H1 (cell line): ENCODE measurements at regions not wholly inside any gene's neighbourhood (a gene's known extent, or its start where the extent isn't known, plus 50 kb on each side); places are given as distances from the start of the nearest gene placed in this dataset.

Experiments
- CTCF ChIA-PET: fragments of 300-600 bp; sonication (Branson Sonifier 250); formaldehyde crosslinking; loops from one replicate; lab custom pipeline; 2021; ENCODE audit not compliant: partially characterized antibody; lab: Charles Lee
- POLR2A ChIA-PET: fragments of 300-600 bp; sonication (Branson Sonifier 250); formaldehyde crosslinking; loops from one replicate; lab custom pipeline; 2021; ENCODE audit warnings: inconsistent platforms; ENCODE audit not compliant: partially characterized antibody; lab: Charles Lee
- DNase-seq, 2 experiments: peaks; one replicate each; pipeline versions ENCODE4 v3.0.0 to v3.0.0-alpha.2; 2010 to 2022; ENCODE audit warnings: low spot score in 2 of 2, low read depth in 1 of 2, mixed read lengths in 1 of 2
- FAIRE-seq: peaks from 2 replicates; lab custom pipeline; 2011; peaks lifted over from hg19 to GRCh38; lab: Jason Lieb, UNC
- H2AFZ ChIP-seq: 2 replicates; pipeline ENCODE4 v1.8.1; 2012; ENCODE audit warnings: low read length, inconsistent platforms
- H2AK5ac ChIP-seq: 2 replicates; pipeline ENCODE4 v1.6.1; 2013; ENCODE audit warnings: low read depth, low read length
- H2BK120ac ChIP-seq: replicated peaks from 2 replicates; pipeline ENCODE3; 2013; ENCODE audit warnings: low read depth, low read length, inconsistent platforms
- H2BK12ac ChIP-seq: 2 replicates; pipeline ENCODE4 v1.6.1; 2013; ENCODE audit warnings: low read depth, low read length
- H2BK15ac ChIP-seq: 2 replicates; pipeline ENCODE4 v1.6.1; 2013; ENCODE audit warnings: low read length
- H2BK20ac ChIP-seq: 2 replicates; pipeline ENCODE4 v1.6.1; 2013; ENCODE audit warnings: low read length
- H2BK5ac ChIP-seq: 2 replicates; pipeline ENCODE4 v1.6.1; 2013; ENCODE audit warnings: low read depth, low read length
- H3K14ac ChIP-seq: 2 replicates; pipeline ENCODE4 v1.6.1; 2013; ENCODE audit warnings: inconsistent platforms; ENCODE audit not compliant: insufficient read length
- H3K18ac ChIP-seq: 2 replicates; pipeline ENCODE4 v1.6.1; 2013; ENCODE audit warnings: low read length; ENCODE audit errors: extremely low read depth
- H3K23ac ChIP-seq: 2 replicates; pipeline ENCODE4 v1.6.1; 2013; ENCODE audit warnings: inconsistent platforms; ENCODE audit not compliant: insufficient read length
- H3K23me2 ChIP-seq: 2 replicates; pipeline ENCODE4 v1.6.1; 2013; ENCODE audit warnings: low read depth, low read length
- H3K27ac ChIP-seq: 2 replicates; pipeline ENCODE4 v1.6.1; 2011; ENCODE audit warnings: low read depth, low read length, inconsistent platforms
- H3K27me3 ChIP-seq, 4 experiments: replicated peaks in 1 of 4; 1 replicate in 1 of 4; 2 replicates in 3 of 4; pipeline versions ENCODE4 v1.6.1 to v1.8.1; 2011 to 2013; ENCODE audit warnings: low read length in 3 of 4, mild to moderate bottlenecking in 3 of 4, inconsistent platforms in 2 of 4, mixed read lengths in 2 of 4, moderate library complexity in 1 of 4; ENCODE audit not compliant: control insufficient read depth in 3 of 4, insufficient read depth in 3 of 4; ENCODE audit errors: extremely low read depth in 1 of 4
- H3K36me3 ChIP-seq, 4 experiments: 2 replicates each; pipeline versions ENCODE4 v1.6.1 to v1.8.1; 2011 to 2013; ENCODE audit warnings: mild to moderate bottlenecking in 4 of 4, low read length in 3 of 4, moderate library complexity in 2 of 4, control low read depth in 1 of 4, inconsistent platforms in 1 of 4; ENCODE audit not compliant: insufficient read depth in 4 of 4, control insufficient read depth in 2 of 4
- H3K4ac ChIP-seq: replicated peaks from 2 replicates; pipeline ENCODE3; 2013; ENCODE audit warnings: low read length, low read depth, mixed read lengths, inconsistent platforms; ENCODE audit not compliant: insufficient read length
- H3K4me1 ChIP-seq, 4 experiments: replicated peaks in 1 of 4; 1 replicate in 1 of 4; 2 replicates in 3 of 4; pipeline versions ENCODE4 v1.6.1 to v1.8.1; 2011 to 2013; ENCODE audit warnings: low read length in 3 of 4, inconsistent platforms in 2 of 4, mixed read lengths in 1 of 4; ENCODE audit not compliant: insufficient read depth in 4 of 4, control insufficient read depth in 3 of 4
- H3K4me2 ChIP-seq, 2 experiments: 2 replicates each; pipeline versions ENCODE4 v1.6.1 to v1.8.1; 2011 to 2013; ENCODE audit warnings: low read depth in 2 of 2, low read length in 2 of 2, control low read depth in 1 of 2, inconsistent platforms in 1 of 2, mild to moderate bottlenecking in 1 of 2; ENCODE audit not compliant: insufficient read depth in 1 of 2
- H3K4me3 ChIP-seq, 4 experiments: fragments of 200-600, 300-600 bp in 1 of 4; sonication (generic), shearing (Covaris generic), sonication (Bioruptor Twin) in 1 of 4; 2 replicates each; pipeline versions ENCODE4 v1.5.1 to v1.8.1; 2011 to 2016; ENCODE audit warnings: low read length in 4 of 4, low read depth in 3 of 4, control low read depth in 2 of 4, inconsistent platforms in 2 of 4, mild to moderate bottlenecking in 2 of 4, mixed read lengths in 1 of 4, moderate library complexity in 1 of 4; ENCODE audit not compliant: insufficient read depth in 2 of 4; ENCODE audit errors: extremely low read depth in 1 of 4
- H3K56ac ChIP-seq: replicated peaks from 2 replicates; pipeline ENCODE3; 2013; ENCODE audit warnings: low read depth, mild to moderate bottlenecking, mixed read lengths, low read length, inconsistent platforms; ENCODE audit not compliant: insufficient read length
- H3K79me1 ChIP-seq: 2 replicates; pipeline ENCODE4 v1.6.1; 2013; ENCODE audit warnings: low read depth, low read length, control low read depth
- H3K79me2 ChIP-seq, 2 experiments: 2 replicates each; pipeline versions ENCODE4 v1.6.1 to v1.8.1; 2012 to 2013; ENCODE audit warnings: low read length in 2 of 2, mild to moderate bottlenecking in 2 of 2, inconsistent platforms in 1 of 2; ENCODE audit not compliant: insufficient read depth in 2 of 2, control insufficient read depth in 1 of 2
- H3K9ac ChIP-seq, 4 experiments: replicated peaks in 1 of 4; 1 replicate in 1 of 4; 2 replicates in 3 of 4; pipeline versions ENCODE4 v1.6.1 to v1.8.1; 2011 to 2013; ENCODE audit warnings: low read depth in 3 of 4, low read length in 3 of 4, control low read depth in 2 of 4, mild to moderate bottlenecking in 2 of 4, moderate library complexity in 2 of 4, inconsistent platforms in 1 of 4; ENCODE audit errors: extremely low read depth in 1 of 4
- H3K9me3 ChIP-seq, 2 experiments: 2 replicates each; pipeline versions ENCODE4 v1.6.1 to v1.8.1; 2012 to 2013; ENCODE audit warnings: mild to moderate bottlenecking in 2 of 2, moderate library complexity in 2 of 2, control low read depth in 1 of 2, inconsistent platforms in 1 of 2, low read depth in 1 of 2, low read length in 1 of 2, mixed read lengths in 1 of 2; ENCODE audit not compliant: insufficient read depth in 2 of 2
- H4K20me1 ChIP-seq, 2 experiments: replicated peaks in 1 of 2; 2 replicates each; pipeline versions ENCODE3 to v1.8.1; 2011 to 2013; ENCODE audit warnings: inconsistent platforms in 2 of 2, low read length in 2 of 2, mild to moderate bottlenecking in 1 of 2; ENCODE audit not compliant: insufficient read depth in 2 of 2, control insufficient read depth in 1 of 2
- H4K5ac ChIP-seq: 2 replicates; pipeline ENCODE4 v1.6.1; 2013; ENCODE audit warnings: low read length, low read depth, mixed read lengths, inconsistent platforms; ENCODE audit not compliant: insufficient read length
- H4K8ac ChIP-seq: 2 replicates; pipeline ENCODE4 v1.8.0; 2013; ENCODE audit warnings: mild to moderate bottlenecking, moderate library complexity, low read length, inconsistent platforms; ENCODE audit not compliant: insufficient read depth; ENCODE audit errors: extremely low read depth
- H4K91ac ChIP-seq: replicated peaks from 2 replicates; pipeline ENCODE3; 2013; ENCODE audit warnings: low read length, mixed read lengths, inconsistent platforms; ENCODE audit not compliant: insufficient read length
- BCL11A ChIP-seq, 2 experiments: IDR thresholded peaks; one replicate each; pipeline ENCODE4 v1.6.1; 2011; ENCODE audit warnings: low read depth in 2 of 2, low read length in 2 of 2, mild to moderate bottlenecking in 2 of 2
- BRCA1 ChIP-seq: IDR thresholded peaks from 2 replicates; pipeline ENCODE4 v1.6.1; 2012; ENCODE audit warnings: low read depth, low read length, improper control_type of control experiment
- KDM4A ChIP-seq: IDR thresholded peaks from one replicate; pipeline ENCODE4 v1.7.1; 2012; ENCODE audit warnings: low read depth, mild to moderate bottlenecking, moderate library complexity, low read length, inconsistent platforms; ENCODE audit not compliant: severe bottlenecking
- KDM5A ChIP-seq: fragments of 200-600 bp; IDR thresholded peaks from 2 replicates; pipeline ENCODE4 v1.7.1; 2012; ENCODE audit warnings: mild to moderate bottlenecking, low read length, inconsistent platforms, mixed read lengths
- NRF1 ChIP-seq: IDR thresholded peaks from 2 replicates; pipeline ENCODE4 v1.6.1; 2011; ENCODE audit warnings: mild to moderate bottlenecking, low read depth, low read length, improper control_type of control experiment
- RXRA ChIP-seq: IDR thresholded peaks from 2 replicates; pipeline ENCODE4 v1.6.1; 2011; ENCODE audit warnings: low read depth, mild to moderate bottlenecking, low read length, moderate library complexity; ENCODE audit not compliant: insufficient read depth
- SIN3A ChIP-seq, 2 experiments: IDR thresholded peaks in 1 of 2; conservative IDR thresholded peaks in 1 of 2; 2 replicates each; pipeline ENCODE4 v1.6.1; 2011 to 2012; ENCODE audit warnings: low read length in 2 of 2, improper control_type of control experiment in 1 of 2, low read depth in 1 of 2, mild to moderate bottlenecking in 1 of 2
- ZNF274 ChIP-seq: IDR thresholded peaks from 2 replicates; pipeline ENCODE4 v1.7.0; 2012; ENCODE audit warnings: low read length, borderline replicate concordance; ENCODE audit errors: extremely low read depth
- WGBS, 2 experiments: shearing (Covaris generic) in 1 of 2; methylation state at CpG; one replicate each; pipeline versions ENCODE4 v1.1.6 to v1.1.7; 2013 to 2015; ENCODE audit warnings: low lambda C conversion rate in 2 of 2, mixed read lengths in 2 of 2, inconsistent platforms in 1 of 2, low coverage in 1 of 2, missing lambda C conversion rate in 1 of 2; ENCODE audit not compliant: insufficient replicate concordance in 2 of 2, insufficient coverage in 1 of 2, insufficient read length in 1 of 2; ENCODE audit errors: extremely low coverage in 1 of 2, missing lambda C conversion rate in 1 of 2; 5-methylcytosine and 5-hydroxymethylcytosine counted together

GRCh38 chr18:1774261-1774660 is 797.0 kb downstream of the METTL4 start:
- H2AK5ac ChIP-seq: no peak overlapping the region
- DNase-seq: no peak
- H3K18ac ChIP-seq: no peak overlapping the region
- no peaks in the 10 kb centered on the region for H3K79me1 ChIP-seq
- H3K79me2 ChIP-seq: no peaks in the 10 kb centered on the region
- H3K56ac ChIP-seq: no peak overlapping the region
- H2AFZ ChIP-seq: no peak overlapping the region
- CTCF ChIA-PET: no interaction called here
- H3K23me2 ChIP-seq: no peaks in the 10 kb centered on the region
- H3K4ac ChIP-seq: no peak overlapping the region
- no peak overlapping the region for H3K9ac ChIP-seq
- no peak overlapping the region for H4K8ac ChIP-seq
- H2BK20ac ChIP-seq: no peak overlapping the region
- FAIRE-seq: no peak
- 92% methylated on average over 1 of the region's 1 CpG; no CpG with 5 or more reads in 1 of the 2 experiments for WGBS, 2 experiments
- POLR2A ChIA-PET: no interaction called here
- no peak overlapping the region for H3K4me2 ChIP-seq
- no peaks in the 10 kb centered on the region for H4K20me1 ChIP-seq
- H3K4me3 ChIP-seq: no peak overlapping the region
- no peak overlapping the region for H2BK15ac ChIP-seq
- no peak overlapping the region for H3K14ac ChIP-seq
- H3K4me1 ChIP-seq: no peaks in the 10 kb centered on the region
- no peak overlapping the region for H4K91ac ChIP-seq
- TF ChIP-seq BRCA1 (no peak), BCL11A (IDR thresholded peaks at IDR 0.05; ENCODE audit: low read depth in 2 of 2, low read length in 2 of 2) (no peak), RXRA (no peak), ZNF274 (no peak), KDM4A (no peak), NRF1 (no peak), KDM5A (no peak), SIN3A (conservative IDR thresholded peaks at IDR 0.05 in 1 of 2, IDR thresholded peaks at IDR 0.05 in 1 of 2; ENCODE audit: low read depth in 1 of 2, low read length in 2 of 2) (no peak)
- H3K9me3 ChIP-seq: no peaks in the 10 kb centered on the region
- H2BK120ac ChIP-seq: no peak overlapping the region
- no peak overlapping the region for H4K5ac ChIP-seq
- H3K27me3 ChIP-seq: no peaks in the 10 kb centered on the region
- no peak overlapping the region for H3K27ac ChIP-seq
- no peak overlapping the region for H2BK12ac ChIP-seq
- no peak overlapping the region for H2BK5ac ChIP-seq
- H3K23ac ChIP-seq: no peak overlapping the region
- no peaks in the 10 kb centered on the region for H3K36me3 ChIP-seq
